ENCODE measurements at regions not wholly inside any gene's neighbourhood (a gene's known extent, or its start where the extent isn't known, plus 50 kb on each side); places are given as distances from the start of the nearest gene placed in this dataset.

DNA sequence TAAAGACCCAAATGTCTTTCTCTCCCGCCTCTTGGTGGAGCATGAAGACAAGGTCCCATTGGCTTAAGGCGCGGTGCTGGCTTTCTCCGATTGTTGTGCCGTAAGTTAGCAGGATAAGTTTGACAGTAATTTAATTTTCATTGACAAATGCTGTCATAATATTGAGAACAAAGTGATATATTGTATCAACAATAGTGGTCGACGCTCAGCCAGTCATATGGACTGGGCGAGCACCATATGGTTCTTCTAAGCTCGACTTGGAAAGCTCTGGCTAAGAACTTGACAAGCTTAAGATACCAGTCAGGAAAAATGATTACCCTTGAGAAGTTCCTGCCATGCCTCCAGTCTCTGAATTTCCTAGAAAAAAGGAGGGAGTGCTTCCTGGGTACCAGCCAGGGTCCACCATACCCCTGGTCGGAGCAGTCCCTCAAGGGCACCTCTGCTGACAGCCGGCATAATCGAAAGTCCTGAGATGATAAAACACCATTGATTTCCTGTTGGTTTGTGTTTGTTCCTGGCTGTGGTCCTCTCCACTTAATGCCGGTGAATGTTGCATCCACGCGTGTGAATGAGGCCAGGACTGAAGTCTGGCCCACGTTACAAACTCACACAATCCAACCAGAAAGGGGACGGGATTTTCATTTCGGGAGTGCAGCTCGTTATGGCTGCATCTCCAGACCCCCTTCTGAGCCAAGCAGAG lies 262.1 kb downstream of the ZNF536 start:
- no peak overlapping the region for H2AK5ac ChIP-seq (ENCODE audit: insufficient read length, low read length)
- H3K23ac ChIP-seq (ENCODE audit: insufficient read length, low read depth, low read length) = no peak overlapping the region
- H3K4me2 ChIP-seq (ENCODE audit: insufficient read depth, insufficient read length, low read length) = no peak overlapping the region
- no peaks in the 10 kb centered on the region for H3K79me2 ChIP-seq (ENCODE audit: insufficient read depth, low read length)
- Mint-ChIP-seq H3K27me3 (ENCODE audit: low read depth) (no peaks in the 10 kb centered on the region), H3K4me3 (no peak overlapping the region), H3K9me3 (peaks cover 10 to 12% of the 10 kb centered on the region in 2 experiments), H3K4me1 (peaks cover 3 to 7% of the 10 kb centered on the region in 2 experiments; a peak in 2 of 4 replicates), H3K27ac (no peak overlapping the region), H3K36me3 (ENCODE audit: insufficient read depth in 1 of 3, low read depth in 3 of 3) (peaks cover 0 to 10% (median 2%) of the 10 kb centered on the region in 3 experiments; a peak in 4 of 7 replicates)
- H4K8ac ChIP-seq (replicated peaks; ENCODE audit: insufficient read length, low read depth, low read length) = no peak overlapping the region
- no peak overlapping the region for H2BK5ac ChIP-seq (ENCODE audit: insufficient read length, low read length)
- no peak overlapping the region for H3K27ac ChIP-seq (ENCODE audit: insufficient read length, low read depth, low read length)
- H3K79me1 ChIP-seq (ENCODE audit: insufficient read depth, low read depth, low read length, poor library complexity, severe bottlenecking) = no peaks in the 10 kb centered on the region
- no peak overlapping the region for H3K9ac ChIP-seq (ENCODE audit: extremely low read depth, insufficient read length, low read length)
- no peak overlapping the region for H2AFZ ChIP-seq (ENCODE audit: low read length)
- DNase-seq = no peak
- no peaks in the 10 kb centered on the region for H4K20me1 ChIP-seq (ENCODE audit: control insufficient read depth, insufficient read depth, insufficient read length)
- H3K9me3 ChIP-seq (ENCODE audit: control insufficient read depth, low read depth, low read length) = no peaks in the 10 kb centered on the region
- H3K23me2 ChIP-seq (ENCODE audit: insufficient read length, low read depth, low read length, poor library complexity, severe bottlenecking) = no peaks in the 10 kb centered on the region
- H3K27me3 ChIP-seq (ENCODE audit: insufficient read depth, low read length) = no peaks in the 10 kb centered on the region
- no peak overlapping the region for H2BK120ac ChIP-seq (ENCODE audit: low read depth, low read length, poor library complexity, severe bottlenecking)
- H2BK12ac ChIP-seq (ENCODE audit: insufficient read length, low read depth, low read length) = no peak overlapping the region
- no CpG with 5 or more reads among the region's 19 CpGs for WGBS (ENCODE audit: extremely low coverage, insufficient read length, low lambda C conversion rate)
- H2BK15ac ChIP-seq (ENCODE audit: low read depth, low read length) = no peak overlapping the region
- H4K5ac ChIP-seq (ENCODE audit: insufficient read length, low read depth, low read length) = no peak overlapping the region
- no peak overlapping the region for H2BK20ac ChIP-seq (ENCODE audit: low read depth, low read length, poor library complexity, severe bottlenecking)
- no peak overlapping the region for H3K4ac ChIP-seq (ENCODE audit: low read depth, low read length)
- no peak overlapping the region for H3K56ac ChIP-seq (ENCODE audit: insufficient read length, low read depth, low read length)
- no peak overlapping the region for H3K18ac ChIP-seq (ENCODE audit: insufficient read length, low read depth, low read length)
- TF ChIP-seq CTCF (conservative IDR thresholded peaks at IDR 0.05) = no peak
- H3K4me1 ChIP-seq (ENCODE audit: insufficient read depth, low read length) = no peaks in the 10 kb centered on the region
- no peak overlapping the region for H4K91ac ChIP-seq (ENCODE audit: insufficient read length, low read depth, low read length)
- H3T11ph ChIP-seq (ENCODE audit: low read length) = no peak overlapping the region
- H3K14ac ChIP-seq (ENCODE audit: insufficient read depth, low read length) = no peak overlapping the region

Data from H9 (cell line).